GM18508 (cell line): ENCODE measurements at regions not wholly inside any gene's neighbourhood (a gene's known extent, or its start where the extent isn't known, plus 50 kb on each side); places are given as distances from the start of the nearest gene placed in this dataset.

Experiments
- ATAC-seq: cut with Tn5 transposase; IDR thresholded peaks from one replicate; pipeline ENCODE4 v1.9.1; 2021; ENCODE audit warnings: moderate number of reproducible peaks; ENCODE audit not compliant: insufficient read depth, unreplicated experiment

- no peak for ATAC-seq
Measured at GRCh38 chr5:114686356-114686755, 324.5 kb downstream of the KCNN2 start.

GRCh38 chr5:114678778-114679177, 316.9 kb downstream of the KCNN2 start:
- no peak for ATAC-seq

DNA sequence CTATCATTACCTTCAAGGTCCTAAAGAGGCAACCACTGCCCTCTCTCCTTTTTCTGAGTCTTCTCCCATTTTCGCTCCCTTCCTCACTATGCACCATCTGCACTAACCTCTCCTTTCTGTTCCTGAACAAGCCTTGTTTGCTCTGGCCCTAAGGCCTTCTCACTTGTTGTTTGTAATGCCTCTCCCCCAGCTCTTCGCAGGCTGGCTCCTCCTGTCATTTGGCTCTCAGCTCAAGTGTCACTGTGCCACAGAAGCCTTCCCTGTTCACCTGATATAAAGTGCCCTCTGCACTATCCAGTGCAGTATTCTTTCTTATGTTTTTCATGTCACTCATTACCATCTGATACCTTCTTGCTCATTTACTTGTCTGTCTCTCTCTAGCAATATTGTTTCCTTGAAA, 303.7 kb downstream of the KCNN2 start:
- ATAC-seq = no peak

DNA sequence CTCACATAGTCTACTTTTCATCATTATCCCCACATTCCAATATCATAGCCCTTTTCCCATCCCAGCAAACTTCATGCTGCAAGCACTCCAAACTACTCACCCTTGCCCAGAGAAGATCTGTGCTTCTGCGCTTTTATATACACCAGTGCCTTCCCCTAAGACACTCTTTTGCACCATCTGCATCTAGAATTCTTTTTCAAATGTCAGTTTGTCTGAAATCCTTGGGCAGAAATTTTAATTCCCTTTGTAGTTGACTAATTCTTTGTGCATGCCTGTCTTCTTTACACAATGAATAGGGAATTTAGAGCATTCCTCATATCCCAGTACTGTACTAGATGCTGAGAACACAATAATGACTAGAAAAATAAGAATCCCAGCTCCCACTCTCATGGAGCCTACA, 298.9 kb downstream of the KCNN2 start:
- no peak for ATAC-seq

DNA sequence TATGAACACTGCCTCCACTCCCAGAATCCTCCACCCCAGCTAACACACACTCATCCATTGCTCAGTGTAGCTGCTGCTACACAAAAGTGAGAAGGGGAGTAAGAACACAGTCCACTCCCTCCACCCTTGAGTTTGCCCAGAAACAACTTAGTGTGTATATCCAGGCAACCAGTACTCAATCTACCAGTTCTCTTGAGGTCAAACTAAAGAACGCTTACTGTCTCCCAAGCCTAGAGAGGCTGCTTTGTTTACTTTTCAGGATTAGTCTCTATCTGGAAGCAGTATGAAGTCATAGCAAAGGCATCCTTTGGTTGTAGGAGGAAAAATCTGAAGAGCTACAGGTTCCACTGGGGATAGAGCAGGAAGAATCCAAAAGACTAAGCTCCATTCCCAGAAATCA, 296.3 kb downstream of the KCNN2 start:
- no peak for ATAC-seq

- ATAC-seq = no peak
Measured at GRCh38 chr5:114657342-114658130, 295.7 kb downstream of the KCNN2 start.

DNA sequence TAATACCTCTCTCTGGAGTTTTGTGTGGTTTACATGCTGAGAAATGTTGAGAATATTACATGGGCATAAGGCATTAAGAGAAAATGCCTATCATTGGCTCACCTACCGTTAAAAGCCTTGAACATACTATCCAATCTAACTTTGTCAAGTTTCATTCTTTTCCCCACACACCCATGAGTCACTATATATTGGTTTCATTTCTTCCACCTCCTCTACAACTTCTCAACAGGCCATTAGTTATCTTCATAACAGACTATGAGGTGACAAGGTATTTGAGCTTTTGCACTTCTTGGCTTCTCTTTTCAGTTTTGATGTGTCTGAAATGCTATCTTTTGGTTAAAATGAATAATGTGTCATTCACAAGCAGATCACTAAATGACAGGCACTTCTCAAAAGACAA, 288.0 kb downstream of the KCNN2 start:
- ATAC-seq = no peak

DNA sequence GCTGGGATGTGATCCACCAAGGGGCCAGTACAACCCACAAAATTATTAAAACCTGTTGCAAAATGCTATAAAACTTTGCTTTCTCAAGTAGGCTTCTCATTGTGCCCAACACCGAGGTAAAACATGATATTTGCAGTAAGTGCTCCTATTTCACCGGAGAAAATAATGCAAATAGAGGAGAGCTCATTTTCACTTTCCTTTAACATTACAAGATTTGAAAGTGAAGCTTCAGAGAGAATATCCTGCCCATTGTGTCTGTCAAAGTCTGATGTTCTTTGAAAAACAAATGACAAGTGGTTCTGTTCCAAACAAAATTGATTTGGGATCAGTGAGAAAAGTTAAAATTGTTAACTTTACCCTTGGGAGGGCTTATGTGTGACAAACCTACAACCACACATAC, 287.1 kb downstream of the KCNN2 start:
- ATAC-seq = no peak

- ATAC-seq = no peak
Measured at GRCh38 chr5:114644576-114644975, 282.7 kb downstream of the KCNN2 start.

DNA sequence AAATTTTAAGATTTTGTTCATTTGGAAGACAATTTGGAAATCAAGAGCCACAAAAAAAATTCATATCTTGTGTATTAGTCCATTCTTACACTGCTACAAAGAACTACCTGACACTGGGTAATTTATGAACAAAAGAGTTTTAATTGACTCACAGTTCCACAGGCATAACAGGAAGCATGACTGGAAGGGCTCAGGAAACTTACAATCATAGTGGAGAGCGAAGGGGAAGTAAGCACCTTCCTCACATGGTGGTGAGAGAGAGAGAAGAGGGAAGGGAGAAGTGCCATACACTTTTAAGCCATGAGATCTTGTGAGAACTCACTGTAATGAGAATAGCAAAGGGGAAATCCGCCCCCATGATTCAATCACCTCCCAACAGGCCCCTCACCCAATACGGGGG, 274.4 kb downstream of the KCNN2 start:
- ATAC-seq = no peak

- no peak for ATAC-seq
Measured at GRCh38 chr5:114634967-114635901, 273.4 kb downstream of the KCNN2 start.

- ATAC-seq = no peak
Measured at GRCh38 chr5:114634517-114634916, 272.6 kb downstream of the KCNN2 start.

DNA sequence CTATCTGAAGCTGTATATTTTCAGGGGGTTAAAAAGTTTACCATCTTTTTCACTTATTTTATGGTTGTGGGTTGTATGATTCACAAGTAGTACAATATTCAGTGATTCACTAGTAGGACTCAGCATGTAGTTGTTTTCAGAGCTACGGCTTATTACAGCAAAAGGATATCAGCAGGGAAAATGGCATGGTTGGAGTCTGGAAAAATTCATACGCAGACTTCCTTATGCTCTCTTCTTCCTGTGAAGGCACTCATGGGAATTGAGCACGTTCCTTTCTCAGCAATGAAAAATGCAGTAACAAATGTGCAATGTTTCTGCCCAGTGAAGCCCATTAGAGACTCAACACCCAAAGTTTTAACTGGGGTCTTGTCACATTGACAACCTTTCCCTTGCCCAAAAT, 250.5 kb downstream of the KCNN2 start:
- no peak for ATAC-seq

DNA sequence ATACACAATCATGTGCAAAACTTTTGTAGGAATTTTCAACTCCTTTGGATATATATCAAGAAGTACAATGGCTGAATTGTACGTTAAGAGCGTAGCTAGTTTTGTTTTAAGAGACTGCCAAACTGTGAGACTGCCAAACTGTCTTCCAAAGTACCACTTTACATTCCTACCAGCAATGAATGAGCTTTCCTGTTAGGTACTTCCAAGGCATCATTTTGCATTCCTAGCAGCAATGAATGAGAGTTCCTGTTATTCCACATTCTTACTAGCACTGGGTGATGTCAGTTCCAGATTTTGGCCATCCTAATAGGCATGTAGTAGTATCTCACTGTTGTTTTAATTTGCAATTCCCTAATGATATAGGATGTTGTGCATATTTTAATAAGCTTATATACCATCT, 219.3 kb downstream of the KCNN2 start:
- ATAC-seq = no peak

DNA sequence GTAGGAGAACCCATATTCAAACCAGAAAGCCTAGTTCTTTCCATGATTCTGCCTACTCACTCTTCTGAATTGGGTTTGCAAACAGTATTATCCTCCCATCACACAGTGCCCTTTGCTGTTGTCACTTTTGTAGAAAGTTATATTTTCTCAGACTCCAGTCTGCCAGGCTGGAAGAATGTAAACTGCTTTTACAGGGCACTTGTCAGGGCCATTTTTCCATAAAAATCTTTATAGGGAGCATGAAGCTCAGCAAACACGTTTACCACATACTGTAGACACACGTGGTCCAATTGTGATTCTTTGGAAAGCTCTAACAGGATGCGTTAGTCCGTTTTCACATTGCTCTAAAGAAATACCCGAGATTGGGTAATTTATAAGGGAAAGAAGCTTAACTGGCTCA, 204.0 kb downstream of the KCNN2 start:
- no peak for ATAC-seq

GRCh38 chr5:114565139-114565538, 203.3 kb downstream of the KCNN2 start:
- ATAC-seq = no peak

- no peak for ATAC-seq
Measured at GRCh38 chr5:114561415-114561814, 199.5 kb downstream of the KCNN2 start.
